HCT116 (cell line): ENCODE measurements at regions not wholly inside any gene's neighbourhood (a gene's known extent, or its start where the extent isn't known, plus 50 kb on each side); places are given as distances from the start of the nearest gene placed in this dataset.

Experiments used
- ATAC-seq: fragments of 200-7000 bp; cut with Tn5 transposase; 2 replicates; pipeline ENCODE4 v1.9.1; 2020; ENCODE audit warnings: mild to moderate bottlenecking, moderate library complexity
- BruUV-seq: library from RNA; stranded (reverse); fragments of 400-500 nt; replicated peaks from 2 replicates; lab custom pipeline; 2021; lab: Mats Ljungman, UMichigan
- CTCF ChIA-PET: fragments of 300-600 bp; sonication (Branson Sonifier 250); formaldehyde crosslinking; loops from one replicate; lab custom pipeline; 2021; ENCODE audit warnings: antibody characterized with exemption; lab: Charles Lee
- POLR2A ChIA-PET: fragments of 300-600, 350-600 bp; sonication (Branson Sonifier 250); formaldehyde crosslinking; loops from one replicate; lab custom pipeline; 2021; ENCODE audit warnings: antibody characterized with exemption; lab: Charles Lee
- RAD21 ChIA-PET, 2 experiments: fragments of 300-600 bp; sonication (Branson Sonifier 250); formaldehyde crosslinking; loops; one replicate each; lab custom pipeline; 2023; ENCODE audit warnings: low total read pairs in 2 of 2; ENCODE audit not compliant: uncharacterized antibody in 2 of 2, unreplicated experiment in 2 of 2, low non-redundant PET in 1 of 2; lab: Charles Lee
- DNase-seq: peaks from one replicate; pipeline ENCODE4 v3.0.0-alpha.2; 2010; ENCODE audit warnings: low read depth, low spot score
- H2AFZ ChIP-seq: fragments of 200-600 bp; shearing (Covaris generic), sonication (generic); 2 replicates; pipeline ENCODE4 v1.6.1; 2017; ENCODE audit warnings: low read depth, mixed run types, mixed read lengths, antibody characterized with exemption, low read length; ENCODE audit not compliant: poor library complexity, severe bottlenecking
- H3K27ac ChIP-seq: 2 replicates; pipeline ENCODE4 v1.5.1; 2012; ENCODE audit warnings: low read depth, low read length
- H3K27me3 ChIP-seq: fragments of 200-600 bp; sonication (generic); 2 replicates; pipeline ENCODE4 v1.6.1; 2016; ENCODE audit warnings: mixed run types, low read length, mixed read lengths; ENCODE audit not compliant: insufficient read depth
- H3K36me3 ChIP-seq, 2 experiments: fragments of 200-500 bp in 1 of 2; fragments of 200-600 bp in 1 of 2; sonication (Bioruptor generic) in 1 of 2; sonication (generic) in 1 of 2; 2 replicates each; pipeline versions ENCODE4 v1.5.1 to v1.6.1; 2014 to 2016; ENCODE audit warnings: low read length in 2 of 2, inconsistent platforms in 1 of 2, mixed read lengths in 1 of 2, mixed run types in 1 of 2; ENCODE audit not compliant: insufficient read depth in 2 of 2, control insufficient read depth in 1 of 2
- H3K4me1 ChIP-seq, 2 experiments: fragments of 200-600 bp in 1 of 2; sonication (generic) in 1 of 2; 2 replicates each; pipeline versions ENCODE4 v1.5.1 to v1.6.1; 2012 to 2017; ENCODE audit warnings: low read length in 2 of 2, inconsistent platforms in 1 of 2, mild to moderate bottlenecking in 1 of 2, mixed read lengths in 1 of 2, mixed run types in 1 of 2, moderate library complexity in 1 of 2; ENCODE audit not compliant: insufficient read depth in 2 of 2, control insufficient read depth in 1 of 2
- H3K4me2 ChIP-seq: fragments of 200-600 bp; sonication (generic); 2 replicates; pipeline ENCODE4 v1.6.1; 2017; ENCODE audit warnings: mixed run types, low read length, mixed read lengths
- H3K4me3 ChIP-seq, 2 experiments: fragments of 200-600 bp in 1 of 2; sonication (generic) in 1 of 2; replicated peaks in 1 of 2; 2 replicates each; pipeline ENCODE4 v1.5.1; 2011 to 2016; ENCODE audit warnings: low read length in 2 of 2, control low read depth in 1 of 2, low read depth in 1 of 2, mild to moderate bottlenecking in 1 of 2, mixed read lengths in 1 of 2, mixed run types in 1 of 2
- H3K79me2 ChIP-seq: fragments of 200-600 bp; sonication (generic); 2 replicates; pipeline ENCODE4 v1.6.1; 2017; ENCODE audit warnings: mild to moderate bottlenecking, mixed run types, low read length, moderate library complexity, mixed read lengths; ENCODE audit not compliant: insufficient read depth
- H3K9ac ChIP-seq: fragments of 200-600 bp; sonication (generic); 2 replicates; pipeline ENCODE4 v1.6.1; 2016; ENCODE audit warnings: low read length, mixed read lengths
- H3K9me2 ChIP-seq: fragments of 200-600 bp; sonication (generic), shearing (Covaris generic); 2 replicates; pipeline ENCODE4 v1.6.1; 2017; ENCODE audit warnings: mixed run types, mild to moderate bottlenecking, moderate library complexity; ENCODE audit not compliant: insufficient read depth
- H3K9me3 ChIP-seq, 2 experiments: fragments of 200-500 bp in 1 of 2; fragments of 200-600 bp in 1 of 2; sonication (Bioruptor generic) in 1 of 2; sonication (generic) in 1 of 2; 2 replicates each; pipeline ENCODE4 v1.6.1; 2014 to 2017; ENCODE audit warnings: low read length in 2 of 2, mixed read lengths in 2 of 2, inconsistent platforms in 1 of 2, low read depth in 1 of 2, mild to moderate bottlenecking in 1 of 2, mixed run types in 1 of 2, moderate library complexity in 1 of 2; ENCODE audit not compliant: control insufficient read depth in 1 of 2, insufficient read depth in 1 of 2
- H4K20me1 ChIP-seq: fragments of 200-600 bp; sonication (generic), shearing (Covaris generic); 2 replicates; pipeline ENCODE4 v1.6.1; 2017; ENCODE audit warnings: mixed run types, mild to moderate bottlenecking, moderate library complexity; ENCODE audit not compliant: insufficient read depth
- CBX3 ChIP-seq: IDR thresholded peaks from 2 replicates; pipeline ENCODE4 v1.6.1; 2012; ENCODE audit warnings: low read depth
- CEBPB ChIP-seq: IDR thresholded peaks from 2 replicates; pipeline ENCODE4 v1.6.1; 2012; ENCODE audit warnings: low read depth
- EGR1 ChIP-seq: IDR thresholded peaks from 2 replicates; pipeline ENCODE4 v1.6.1; 2012; ENCODE audit warnings: low read depth
- ELF1 ChIP-seq: IDR thresholded peaks from 2 replicates; pipeline ENCODE4 v1.6.1; 2012; ENCODE audit warnings: low read depth, borderline replicate concordance
- EZH2 ChIP-seq: fragments of 200-600 bp; sonication (generic); IDR thresholded peaks from 2 replicates; pipeline ENCODE4 v1.6.1; 2017; ENCODE audit warnings: antibody characterized with exemption, mixed run types
- EZH2phosphoT487 ChIP-seq: fragments of 200-600 bp; IDR thresholded peaks from 2 replicates; pipeline ENCODE4 v1.6.1; 2018; ENCODE audit warnings: antibody characterized with exemption, borderline replicate concordance
- POLR2A ChIP-seq: IDR thresholded peaks from 2 replicates; pipeline ENCODE4 v1.7.0; 2011; ENCODE audit warnings: borderline replicate concordance; ENCODE audit not compliant: insufficient read depth, insufficient read length; ENCODE audit errors: extremely low read depth
- REST ChIP-seq: IDR thresholded peaks from 2 replicates; pipeline ENCODE4 v1.6.1; 2012; ENCODE audit warnings: low read depth
- SIN3A ChIP-seq: IDR thresholded peaks from 2 replicates; pipeline ENCODE4 v1.6.1; 2012; ENCODE audit warnings: low read depth
- SRF ChIP-seq: IDR thresholded peaks from 2 replicates; pipeline ENCODE4 v1.6.1; 2012; ENCODE audit warnings: low read depth
- TCF7L2 ChIP-seq: IDR thresholded peaks from 2 replicates; pipeline ENCODE4 v1.7.0; 2011; ENCODE audit warnings: borderline replicate concordance, inconsistent platforms; ENCODE audit not compliant: insufficient read depth, insufficient read length; ENCODE audit errors: extremely low read depth
- ZBTB33 ChIP-seq: IDR thresholded peaks from 2 replicates; pipeline ENCODE4 v1.6.1; 2011; ENCODE audit warnings: mild to moderate bottlenecking, low read length, moderate library complexity; ENCODE audit not compliant: insufficient replicate concordance; ENCODE audit errors: extremely low read depth
- ZFX ChIP-seq: fragments of 450-650 bp; IDR thresholded peaks from 2 replicates; pipeline ENCODE4 v1.6.1; 2017
- ZNF274 ChIP-seq: fragments of 200-500 bp; sonication (Bioruptor generic); IDR thresholded peaks from 2 replicates; pipeline ENCODE4 v1.6.1; 2014; ENCODE audit warnings: mild to moderate bottlenecking, low read depth, low read length, inconsistent platforms
- intact Hi-C: fragments of 100-400 bp; cut with micrococcal nuclease; formaldehyde crosslinking; loops from 2 replicates; pipeline ENCODE4 v1.10.0; 2022
- TF ChIP-seq, protein P1 (sequence below): IDR thresholded peaks from 2 replicates; pipeline ENCODE4 v1.6.1; 2012

DNA sequence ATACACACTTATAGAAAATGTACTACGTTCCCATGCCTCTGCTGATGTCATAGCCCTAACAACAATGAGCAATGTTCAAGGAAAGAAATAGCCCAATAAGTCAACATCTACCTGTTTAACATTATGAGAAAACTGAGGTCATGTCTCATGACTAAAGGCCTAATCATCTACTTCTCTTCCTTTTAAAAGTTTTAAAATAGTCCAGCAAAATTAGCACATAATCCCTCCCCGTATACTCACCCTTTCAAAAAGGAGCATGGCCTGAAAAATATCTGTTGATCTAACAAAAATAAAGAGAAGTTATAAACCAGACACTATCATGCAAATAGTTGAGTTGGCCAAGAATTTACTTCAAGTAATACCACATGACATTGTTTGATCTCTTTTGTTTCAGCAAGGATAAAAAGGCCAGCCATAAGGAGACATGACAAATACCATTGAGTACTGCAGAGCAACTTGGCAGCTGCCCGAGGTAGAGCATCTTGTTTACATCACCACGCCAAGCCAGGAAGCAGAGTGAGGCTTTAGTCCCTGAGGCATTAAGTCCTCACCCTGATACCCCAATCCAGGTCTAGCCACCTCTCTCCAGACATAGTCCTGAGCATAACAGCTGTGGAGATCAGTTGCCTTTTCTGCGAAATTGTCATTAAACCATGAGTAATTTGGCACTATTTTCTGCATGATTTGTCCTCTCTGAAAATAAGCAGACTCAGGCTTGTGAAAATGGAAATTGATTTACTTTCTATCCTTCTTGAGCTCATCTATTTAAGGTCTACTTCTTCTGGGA, 137.4 kb upstream of the ETAA1 start:
- ChIA-PET CTCF (no interaction called here), RAD21 (no interaction called here), POLR2A (no interaction called here)
- H3K4me2 ChIP-seq: no peak overlapping the region
- H3K36me3 ChIP-seq: no peaks in the 10 kb centered on the region
- H3K27ac ChIP-seq: no peak overlapping the region
- H4K20me1 ChIP-seq: no peaks in the 10 kb centered on the region
- H3K4me3 ChIP-seq: no peak overlapping the region
- H3K27me3 ChIP-seq: no peaks in the 10 kb centered on the region; the same call in 1 of the 2 replicates
- intact Hi-C loops: no loop called here
- H3K9me3 ChIP-seq: no peaks in the 10 kb centered on the region
- ATAC-seq: no peak
- H3K9me2 ChIP-seq: no peaks in the 10 kb centered on the region
- DNase-seq: no peak
- H2AFZ ChIP-seq: no peak overlapping the region
- H3K79me2 ChIP-seq: no peaks in the 10 kb centered on the region
- TF ChIP-seq POLR2A (no peak), EGR1 (no peak), CEBPB (no peak), CBX3 (no peak), ZNF274 (no peak), REST (no peak), SRF (no peak), EZH2phosphoT487 (no peak), ZFX (no peak), ZBTB33 (no peak), SIN3A (no peak), TCF7L2 (no peak), EZH2 (no peak), ELF1 (no peak)
- TF ChIP-seq, protein P1, sequence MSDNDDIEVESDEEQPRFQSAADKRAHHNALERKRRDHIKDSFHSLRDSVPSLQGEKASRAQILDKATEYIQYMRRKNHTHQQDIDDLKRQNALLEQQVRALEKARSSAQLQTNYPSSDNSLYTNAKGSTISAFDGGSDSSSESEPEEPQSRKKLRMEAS: no peak
- TF ChIP-seq, all 23 proteins: peak for 0
- Histone ChIP-seq H3K9ac (no peak overlapping the region), H3K4me1 (no peaks in the 10 kb centered on the region)
- no TSS peak for BruUV-seq
